ENCODE measurements at regions not wholly inside any gene's neighbourhood (a gene's known extent, or its start where the extent isn't known, plus 50 kb on each side); places are given as distances from the start of the nearest gene placed in this dataset.
"Not testable (repeated sequence)": the region's sequence is repeated elsewhere in the genome, so short reads cannot be mapped to it uniquely, and the experiment has no call there.

GRCh38 chr3:72510247-72510646, 338.0 kb downstream of the SHQ1 start:
- Histone ChIP-seq H3K27ac (ENCODE audit: insufficient read depth, low read length, poor library complexity, severe bottlenecking) (no peak overlapping the region), H3K4me1 (ENCODE audit: control insufficient read depth, insufficient read depth, low read length, poor library complexity, severe bottlenecking) (no peaks in the 10 kb centered on the region), H3K9me3 (ENCODE audit: control insufficient read depth, low read length) (no peaks in the 10 kb centered on the region), H3K4me3 (ENCODE audit: insufficient read depth, low read depth, low read length, poor library complexity, severe bottlenecking) (no peak overlapping the region), H3K27me3 (replicated peaks; ENCODE audit: control insufficient read depth, insufficient read depth, low read length, poor library complexity, severe bottlenecking) (no peaks in the 10 kb centered on the region), H3K36me3 (ENCODE audit: control insufficient read depth, insufficient read depth, low read length) (no peaks in the 10 kb centered on the region)
- no peak for DNase-seq

DNA sequence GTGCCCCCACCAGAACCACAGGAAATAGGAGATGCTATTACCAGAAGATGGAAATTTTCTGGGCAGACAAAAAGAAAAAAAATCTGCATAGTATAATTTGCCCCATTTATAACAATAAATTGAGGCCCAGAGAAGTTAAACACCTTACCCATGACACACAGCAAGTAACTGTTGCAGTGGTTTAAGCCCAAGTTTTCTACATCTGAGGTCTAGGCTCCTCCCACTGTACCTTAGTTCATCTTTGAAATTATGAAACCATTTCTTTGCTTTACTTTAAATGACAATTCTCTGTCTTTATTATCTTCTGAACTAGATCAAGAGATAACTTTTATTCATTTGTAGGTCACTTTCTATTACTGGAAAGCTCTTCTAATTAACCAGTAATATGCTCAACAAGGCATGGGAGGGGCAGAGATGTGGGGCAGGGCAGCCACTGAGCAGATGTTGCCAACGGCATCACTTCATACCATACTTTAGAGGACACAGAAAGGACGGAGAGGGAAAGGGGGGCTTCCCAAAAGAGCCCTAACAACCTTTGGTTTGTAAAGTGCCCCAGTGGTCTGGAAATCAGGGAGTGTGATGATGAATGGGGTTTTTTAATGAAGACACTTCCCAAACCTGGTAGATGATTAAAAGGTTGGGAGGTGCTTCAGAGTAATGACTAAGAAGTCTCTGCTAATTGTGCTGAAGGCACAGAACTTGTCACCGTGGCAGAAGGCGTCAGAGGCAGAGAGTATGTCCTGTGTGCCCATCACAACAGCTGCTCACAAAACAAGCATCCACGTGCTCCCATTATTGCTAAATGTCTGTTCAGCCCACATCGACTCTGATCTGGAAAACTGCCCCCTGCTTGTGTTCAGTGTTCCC, 342.5 kb downstream of the SHQ1 start:
- H3K27ac ChIP-seq (ENCODE audit: insufficient read depth, low read length, poor library complexity, severe bottlenecking) = no peak overlapping the region
- H3K36me3 ChIP-seq (ENCODE audit: control insufficient read depth, insufficient read depth, low read length) = no peaks in the 10 kb centered on the region
- H3K27me3 ChIP-seq (replicated peaks; ENCODE audit: control insufficient read depth, insufficient read depth, low read length, poor library complexity, severe bottlenecking) = no peaks in the 10 kb centered on the region
- H3K9me3 ChIP-seq (ENCODE audit: control insufficient read depth, low read length) = no peaks in the 10 kb centered on the region
- H3K4me3 ChIP-seq (ENCODE audit: insufficient read depth, low read depth, low read length, poor library complexity, severe bottlenecking) = no peak overlapping the region
- no peaks in the 10 kb centered on the region for H3K4me1 ChIP-seq (ENCODE audit: control insufficient read depth, insufficient read depth, low read length, poor library complexity, severe bottlenecking)
- DNase-seq = no peak

GRCh38 chr3:72497501-72497900, 350.7 kb downstream of the SHQ1 start:
- H3K27ac ChIP-seq (ENCODE audit: insufficient read depth, low read length, poor library complexity, severe bottlenecking); H3K36me3 ChIP-seq (ENCODE audit: control insufficient read depth, insufficient read depth, low read length); H3K9me3 ChIP-seq (ENCODE audit: control insufficient read depth, low read length); H3K27me3 ChIP-seq (replicated peaks; ENCODE audit: control insufficient read depth, insufficient read depth, low read length, poor library complexity, severe bottlenecking); H3K4me1 ChIP-seq (ENCODE audit: control insufficient read depth, insufficient read depth, low read length, poor library complexity, severe bottlenecking); DNase-seq; H3K4me3 ChIP-seq (ENCODE audit: insufficient read depth, low read depth, low read length, poor library complexity, severe bottlenecking): not testable (repeated sequence)

DNA sequence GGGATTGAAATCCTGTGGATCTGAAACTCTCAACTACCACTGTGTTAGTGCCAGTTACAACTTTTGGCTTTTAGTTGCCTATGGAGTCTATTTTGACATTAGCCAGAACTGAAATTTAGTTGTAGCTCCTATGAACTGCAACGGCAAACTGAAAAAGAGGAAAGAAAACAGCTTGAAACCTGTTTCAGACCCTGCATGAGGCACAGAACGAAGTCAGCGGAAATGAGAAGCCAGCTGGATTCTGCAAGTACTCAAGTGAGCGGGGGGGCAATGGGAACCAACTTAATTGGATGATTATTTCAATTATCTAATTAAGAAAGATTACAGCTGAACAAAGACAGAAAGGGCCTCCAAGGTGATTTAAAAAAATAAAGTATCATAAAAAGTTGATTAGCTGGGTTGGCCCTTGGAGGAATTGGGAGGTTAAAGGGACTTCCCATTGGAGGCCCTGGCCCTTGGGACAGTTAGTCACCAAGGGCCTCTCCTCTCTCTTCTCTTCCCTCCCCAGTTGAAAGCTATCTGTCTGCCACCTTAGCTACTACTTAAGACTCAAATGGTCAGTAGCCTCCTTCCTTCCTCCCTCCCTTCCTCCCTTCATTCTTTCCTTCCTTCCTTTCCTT, 352.1 kb downstream of the SHQ1 start:
- no peaks in the 10 kb centered on the region for H3K36me3 ChIP-seq (ENCODE audit: control insufficient read depth, insufficient read depth, low read length)
- H3K9me3 ChIP-seq (ENCODE audit: control insufficient read depth, low read length) = no peaks in the 10 kb centered on the region
- no peak overlapping the region for H3K27ac ChIP-seq (ENCODE audit: insufficient read depth, low read length, poor library complexity, severe bottlenecking)
- no peak overlapping the region for H3K4me3 ChIP-seq (ENCODE audit: insufficient read depth, low read depth, low read length, poor library complexity, severe bottlenecking)
- no peaks in the 10 kb centered on the region for H3K27me3 ChIP-seq (replicated peaks; ENCODE audit: control insufficient read depth, insufficient read depth, low read length, poor library complexity, severe bottlenecking)
- no peak for DNase-seq
- no peaks in the 10 kb centered on the region for H3K4me1 ChIP-seq (ENCODE audit: control insufficient read depth, insufficient read depth, low read length, poor library complexity, severe bottlenecking)

DNA sequence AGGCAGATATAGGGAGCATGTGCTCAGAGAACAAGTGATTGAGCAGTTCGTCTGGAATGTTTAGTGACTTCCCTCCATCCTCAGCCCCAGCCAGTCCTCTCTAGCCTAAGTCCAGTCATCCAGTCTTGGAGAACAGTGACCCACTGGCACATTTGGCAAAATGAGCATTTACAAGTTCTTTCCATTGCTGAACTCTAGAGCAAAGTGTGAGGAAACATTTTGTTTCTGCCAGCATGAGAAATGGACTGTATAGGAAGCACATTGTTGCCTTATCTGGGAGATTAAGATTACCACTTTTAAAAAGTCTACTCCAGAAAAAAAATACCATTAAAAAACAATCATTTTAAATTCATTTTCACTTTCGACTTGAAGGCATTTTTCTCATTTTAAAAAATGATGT, 353.6 kb downstream of the SHQ1 start:
- Histone ChIP-seq H3K4me1 (ENCODE audit: control insufficient read depth, insufficient read depth, low read length, poor library complexity, severe bottlenecking) (no peaks in the 10 kb centered on the region), H3K36me3 (ENCODE audit: control insufficient read depth, insufficient read depth, low read length) (no peaks in the 10 kb centered on the region), H3K27me3 (replicated peaks; ENCODE audit: control insufficient read depth, insufficient read depth, low read length, poor library complexity, severe bottlenecking) (no peaks in the 10 kb centered on the region), H3K27ac (ENCODE audit: insufficient read depth, low read length, poor library complexity, severe bottlenecking) (no peak overlapping the region), H3K9me3 (ENCODE audit: control insufficient read depth, low read length) (no peaks in the 10 kb centered on the region), H3K4me3 (ENCODE audit: insufficient read depth, low read depth, low read length, poor library complexity, severe bottlenecking) (no peak overlapping the region)
- no peak for DNase-seq

DNA sequence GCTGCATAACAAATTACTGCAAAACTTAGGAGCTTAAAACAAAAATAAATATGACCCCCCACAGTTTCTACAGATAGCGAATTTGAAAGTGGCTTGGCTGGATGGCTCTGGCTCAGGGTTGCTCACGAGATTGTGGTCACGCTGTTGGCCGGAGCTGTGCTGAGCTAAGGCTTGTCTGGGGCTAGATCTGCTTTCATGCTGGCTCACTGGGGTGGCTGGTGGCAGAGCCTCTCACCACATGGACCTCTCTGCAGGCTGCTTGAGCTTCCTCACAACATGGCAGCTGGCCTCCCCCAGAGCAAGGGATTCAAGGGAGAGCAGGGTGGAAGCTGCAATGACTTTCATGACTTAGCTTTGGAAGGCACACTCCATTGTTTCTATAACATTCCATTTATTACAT, 354.1 kb downstream of the SHQ1 start:
- H3K27me3 ChIP-seq (replicated peaks; ENCODE audit: control insufficient read depth, insufficient read depth, low read length, poor library complexity, severe bottlenecking) = no peaks in the 10 kb centered on the region
- H3K36me3 ChIP-seq (ENCODE audit: control insufficient read depth, insufficient read depth, low read length) = no peaks in the 10 kb centered on the region
- DNase-seq = no peak
- no peak overlapping the region for H3K27ac ChIP-seq (ENCODE audit: insufficient read depth, low read length, poor library complexity, severe bottlenecking)
- no peaks in the 10 kb centered on the region for H3K4me1 ChIP-seq (ENCODE audit: control insufficient read depth, insufficient read depth, low read length, poor library complexity, severe bottlenecking)
- no peaks in the 10 kb centered on the region for H3K9me3 ChIP-seq (ENCODE audit: control insufficient read depth, low read length)
- no peak overlapping the region for H3K4me3 ChIP-seq (ENCODE audit: insufficient read depth, low read depth, low read length, poor library complexity, severe bottlenecking)

DNA sequence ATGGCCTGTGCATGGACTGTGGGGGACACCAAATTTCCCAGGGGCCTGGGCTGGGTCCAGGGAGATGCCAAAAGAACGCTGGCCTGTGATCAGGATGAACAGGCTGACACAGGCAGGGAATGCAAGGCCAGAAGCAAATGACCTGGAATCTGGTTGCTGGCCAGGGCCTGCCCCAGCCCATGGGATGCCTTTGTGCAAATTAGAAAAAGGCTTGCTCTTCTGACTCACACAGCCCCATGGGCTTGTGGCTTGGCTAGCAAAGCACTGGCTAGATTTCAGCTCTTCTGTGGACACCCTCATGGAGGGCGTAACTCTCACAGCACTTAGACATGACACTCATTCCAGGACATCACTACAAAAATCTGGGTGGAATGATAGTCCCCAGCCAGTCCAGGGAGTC, 356.0 kb downstream of the SHQ1 start:
- no peaks in the 10 kb centered on the region for H3K36me3 ChIP-seq (ENCODE audit: control insufficient read depth, insufficient read depth, low read length)

GRCh38 chr3:72490688-72491435, 357.4 kb downstream of the SHQ1 start:
- Histone ChIP-seq H3K9me3 (ENCODE audit: control insufficient read depth, low read length) (no peaks in the 10 kb centered on the region), H3K27me3 (replicated peaks; ENCODE audit: control insufficient read depth, insufficient read depth, low read length, poor library complexity, severe bottlenecking) (no peaks in the 10 kb centered on the region), H3K4me3 (ENCODE audit: insufficient read depth, low read depth, low read length, poor library complexity, severe bottlenecking) (no peak overlapping the region), H3K36me3 (ENCODE audit: control insufficient read depth, insufficient read depth, low read length) (no peaks in the 10 kb centered on the region), H3K27ac (ENCODE audit: insufficient read depth, low read length, poor library complexity, severe bottlenecking) (no peak overlapping the region), H3K4me1 (ENCODE audit: control insufficient read depth, insufficient read depth, low read length, poor library complexity, severe bottlenecking) (no peaks in the 10 kb centered on the region)
- DNase-seq = no peak

More for the DNA sequence above, 356.0 kb downstream of the SHQ1 start:
- H3K27me3 ChIP-seq (replicated peaks; ENCODE audit: control insufficient read depth, insufficient read depth, low read length, poor library complexity, severe bottlenecking) = no peaks in the 10 kb centered on the region
- no peak overlapping the region for H3K27ac ChIP-seq (ENCODE audit: insufficient read depth, low read length, poor library complexity, severe bottlenecking)
- H3K4me3 ChIP-seq (ENCODE audit: insufficient read depth, low read depth, low read length, poor library complexity, severe bottlenecking) = no peak overlapping the region
- no peaks in the 10 kb centered on the region for H3K4me1 ChIP-seq (ENCODE audit: control insufficient read depth, insufficient read depth, low read length, poor library complexity, severe bottlenecking)
- DNase-seq = no peak
- no peaks in the 10 kb centered on the region for H3K9me3 ChIP-seq (ENCODE audit: control insufficient read depth, low read length)

- Histone ChIP-seq H3K27me3 (replicated peaks; ENCODE audit: control insufficient read depth, insufficient read depth, low read length, poor library complexity, severe bottlenecking) (no peaks in the 10 kb centered on the region), H3K36me3 (ENCODE audit: control insufficient read depth, insufficient read depth, low read length) (no peaks in the 10 kb centered on the region), H3K4me3 (ENCODE audit: insufficient read depth, low read depth, low read length, poor library complexity, severe bottlenecking) (no peak overlapping the region), H3K27ac (ENCODE audit: insufficient read depth, low read length, poor library complexity, severe bottlenecking) (no peak overlapping the region), H3K9me3 (ENCODE audit: control insufficient read depth, low read length) (no peaks in the 10 kb centered on the region), H3K4me1 (ENCODE audit: control insufficient read depth, insufficient read depth, low read length, poor library complexity, severe bottlenecking) (no peaks in the 10 kb centered on the region)
- no peak for DNase-seq
Measured at GRCh38 chr3:72489901-72490300, 358.3 kb downstream of the SHQ1 start.

GRCh38 chr3:72488738-72489035, 359.6 kb downstream of the SHQ1 start:
- H3K9me3 ChIP-seq (ENCODE audit: control insufficient read depth, low read length) = no peaks in the 10 kb centered on the region
- H3K36me3 ChIP-seq (ENCODE audit: control insufficient read depth, insufficient read depth, low read length) = no peaks in the 10 kb centered on the region
- H3K27ac ChIP-seq (ENCODE audit: insufficient read depth, low read length, poor library complexity, severe bottlenecking) = no peak overlapping the region
- no peak for DNase-seq
- no peaks in the 10 kb centered on the region for H3K4me1 ChIP-seq (ENCODE audit: control insufficient read depth, insufficient read depth, low read length, poor library complexity, severe bottlenecking)
- no peaks in the 10 kb centered on the region for H3K27me3 ChIP-seq (replicated peaks; ENCODE audit: control insufficient read depth, insufficient read depth, low read length, poor library complexity, severe bottlenecking)
- H3K4me3 ChIP-seq (ENCODE audit: insufficient read depth, low read depth, low read length, poor library complexity, severe bottlenecking) = no peak overlapping the region
